ENCODE measurements at regions not wholly inside any gene's neighbourhood (a gene's known extent, or its start where the extent isn't known, plus 50 kb on each side); places are given as distances from the start of the nearest gene placed in this dataset.
"Not testable (repeated sequence)": the region's sequence is repeated elsewhere in the genome, so short reads cannot be mapped to it uniquely, and the experiment has no call there.

- no peak for DNase-seq
Observed at GRCh38 chr7:108627476-108628051, 57.9 kb downstream of the DNAJB9 start.

- no peak for DNase-seq
Observed at GRCh38 chr7:108628678-108629077, 59.0 kb downstream of the DNAJB9 start.

- peak in 1 of 2 experiments; percentile 36 for DNase-seq
Observed at GRCh38 chr7:108629651-108630400, 60.2 kb downstream of the DNAJB9 start.

- DNase-seq: no peak
Observed at GRCh38 chr7:108634036-108634435, 64.4 kb downstream of the DNAJB9 start.

GRCh38 chr7:108634535-108634934 lies 64.9 kb downstream of the DNAJB9 start:
- DNase-seq: no peak

GRCh38 chr7:108637049-108637621 lies 67.5 kb downstream of the DNAJB9 start:
- no peak for DNase-seq

GRCh38 chr7:108642126-108642525 lies 72.5 kb downstream of the DNAJB9 start:
- DNase-seq: no peak

GRCh38 chr7:108643136-108643535 lies 73.5 kb downstream of the DNAJB9 start:
- DNase-seq: no peak

GRCh38 chr7:108648989-108649388 lies 79.3 kb downstream of the DNAJB9 start:
- DNase-seq: no peak

- DNase-seq: no peak
Observed at GRCh38 chr7:108650467-108650866, 80.8 kb downstream of the DNAJB9 start.

GRCh38 chr7:108652886-108653285 lies 83.2 kb downstream of the DNAJB9 start:
- DNase-seq: no peak

GRCh38 chr7:108653526-108653925 lies 83.9 kb downstream of the DNAJB9 start:
- no peak for DNase-seq

- DNase-seq: not testable (repeated sequence)
Observed at GRCh38 chr7:108657140-108657726, 87.6 kb downstream of the DNAJB9 start.

- DNase-seq: no peak
Observed at GRCh38 chr7:108659261-108659660, 89.6 kb downstream of the DNAJB9 start.

- DNase-seq: no peak
Observed at GRCh38 chr7:108659867-108660266, 90.2 kb downstream of the DNAJB9 start.

- DNase-seq: no peak
Observed at GRCh38 chr7:108660465-108660864, 90.8 kb downstream of the DNAJB9 start.

GRCh38 chr7:108662783-108663362 lies 93.2 kb downstream of the DNAJB9 start:
- no peak for DNase-seq

GRCh38 chr7:108663701-108664100 lies 94.0 kb downstream of the DNAJB9 start:
- no peak for DNase-seq

- DNase-seq: no peak
Observed at GRCh38 chr7:108667216-108667615, 97.5 kb downstream of the DNAJB9 start.

GRCh38 chr7:108669958-108670357 lies 100.3 kb downstream of the DNAJB9 start:
- DNase-seq: no peak

- DNase-seq: not testable (repeated sequence)
Observed at GRCh38 chr7:108673699-108674098, 104.0 kb downstream of the DNAJB9 start.

GRCh38 chr7:108684629-108685028 lies 115.0 kb downstream of the DNAJB9 start:
- no peak for DNase-seq

GRCh38 chr7:108686494-108686893 lies 116.8 kb downstream of the DNAJB9 start:
- DNase-seq: no peak

- DNase-seq: no peak
Observed at GRCh38 chr7:108697254-108697653, 127.6 kb downstream of the DNAJB9 start.

Data from cerebellar nuclear complex (tissue), 1 donor.